GM18507 (cell line): ENCODE measurements at regions not wholly inside any gene's neighbourhood (a gene's known extent, or its start where the extent isn't known, plus 50 kb on each side); places are given as distances from the start of the nearest gene placed in this dataset.

Experiments
- DNase-seq: peaks from one replicate; pipeline ENCODE4 v3.0.0; 2011; ENCODE audit warnings: low read depth; ENCODE audit not compliant: insufficient read length; ENCODE audit errors: extremely low spot score
- FAIRE-seq: peaks from 2 replicates; lab custom pipeline; 2011; peaks lifted over from hg19 to GRCh38; lab: Jason Lieb, UNC

GRCh38 chr1:168861421-168862004 lies 132.5 kb upstream of the DPT start:
- DNase-seq (no peak), FAIRE-seq (no peak)

- FAIRE-seq = no peak
- DNase-seq = no peak
Observed at GRCh38 chr1:168863772-168864171, 134.8 kb upstream of the DPT start.

- FAIRE-seq (no peak), DNase-seq (no peak)
Observed at GRCh38 chr1:168864266-168864665, 135.3 kb upstream of the DPT start.

GRCh38 chr1:168865850-168866620 lies 137.0 kb upstream of the DPT start:
- FAIRE-seq (no peak), DNase-seq (no peak)

GRCh38 chr1:168867941-168868634 lies 139.1 kb upstream of the DPT start:
- FAIRE-seq = no peak
- DNase-seq = no peak

GRCh38 chr1:168871531-168871930 lies 142.5 kb upstream of the DPT start:
- FAIRE-seq (no peak), DNase-seq (no peak)

- no peak for DNase-seq
Observed at GRCh38 chr1:168875831-168876230, 146.8 kb upstream of the DPT start.

GRCh38 chr1:168876830-168877229 lies 147.8 kb upstream of the DPT start:
- no peak for DNase-seq
- no peak for FAIRE-seq

More at GRCh38 chr1:168875831-168876230, 146.8 kb upstream of the DPT start:
- no peak for FAIRE-seq

GRCh38 chr1:168879896-168880734 lies 151.1 kb upstream of the DPT start:
- no peak for DNase-seq
- no peak for FAIRE-seq

- DNase-seq (no peak), FAIRE-seq (no peak)
Observed at GRCh38 chr1:168881656-168882260, 152.8 kb upstream of the DPT start.

GRCh38 chr1:168887381-168887780 lies 158.4 kb upstream of the DPT start:
- DNase-seq = no peak
- no peak for FAIRE-seq

- DNase-seq (no peak), FAIRE-seq (no peak)
Observed at GRCh38 chr1:168888418-168888817, 159.4 kb upstream of the DPT start.

- DNase-seq (no peak), FAIRE-seq (no peak)
Observed at GRCh38 chr1:168892931-168893330, 163.9 kb upstream of the DPT start.

GRCh38 chr1:168893359-168893801 lies 164.4 kb upstream of the DPT start:
- no peak for FAIRE-seq
- no peak for DNase-seq

GRCh38 chr1:168894397-168894903 lies 165.4 kb upstream of the DPT start:
- DNase-seq (no peak), FAIRE-seq (no peak)

GRCh38 chr1:168897249-168897648 lies 168.2 kb upstream of the DPT start:
- FAIRE-seq = no peak

GRCh38 chr1:168903237-168903830 lies 174.3 kb upstream of the DPT start:
- DNase-seq (no peak), FAIRE-seq (peak; percentile 21)

More at GRCh38 chr1:168897249-168897648, 168.2 kb upstream of the DPT start:
- DNase-seq = no peak

GRCh38 chr1:168905633-168906032 lies 176.6 kb upstream of the DPT start:
- FAIRE-seq (no peak), DNase-seq (no peak)

GRCh38 chr1:168906367-168906766 lies 177.4 kb upstream of the DPT start:
- FAIRE-seq = no peak
- DNase-seq = no peak
